ENCODE measurements at regions not wholly inside any gene's neighbourhood (a gene's known extent, or its start where the extent isn't known, plus 50 kb on each side); places are given as distances from the start of the nearest gene placed in this dataset.
"Not testable (repeated sequence)": the region's sequence is repeated elsewhere in the genome, so short reads cannot be mapped to it uniquely, and the experiment has no call there.

DNA sequence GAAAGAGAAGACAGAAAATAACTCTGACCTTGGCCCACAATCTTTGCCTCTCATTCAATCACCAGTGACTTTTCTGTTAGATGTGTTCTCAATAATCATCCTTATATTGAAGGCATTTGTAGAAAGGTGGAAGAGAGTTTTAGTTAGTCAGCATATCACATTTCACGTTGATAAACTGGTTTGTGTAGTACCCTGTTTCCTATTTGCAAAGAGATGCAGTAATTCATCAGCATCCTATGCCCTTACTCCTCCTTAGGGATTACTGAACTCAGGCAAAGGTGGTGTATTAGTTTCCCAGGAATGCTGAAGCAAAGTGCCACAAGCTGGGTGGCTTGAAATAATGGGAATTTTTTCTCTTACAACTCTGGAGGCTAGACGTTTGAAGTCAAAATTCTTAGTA is 145.0 kb downstream of the SPP2 start:
- no peak for DNase-seq (ENCODE audit: low read depth, low spot score)

DNA sequence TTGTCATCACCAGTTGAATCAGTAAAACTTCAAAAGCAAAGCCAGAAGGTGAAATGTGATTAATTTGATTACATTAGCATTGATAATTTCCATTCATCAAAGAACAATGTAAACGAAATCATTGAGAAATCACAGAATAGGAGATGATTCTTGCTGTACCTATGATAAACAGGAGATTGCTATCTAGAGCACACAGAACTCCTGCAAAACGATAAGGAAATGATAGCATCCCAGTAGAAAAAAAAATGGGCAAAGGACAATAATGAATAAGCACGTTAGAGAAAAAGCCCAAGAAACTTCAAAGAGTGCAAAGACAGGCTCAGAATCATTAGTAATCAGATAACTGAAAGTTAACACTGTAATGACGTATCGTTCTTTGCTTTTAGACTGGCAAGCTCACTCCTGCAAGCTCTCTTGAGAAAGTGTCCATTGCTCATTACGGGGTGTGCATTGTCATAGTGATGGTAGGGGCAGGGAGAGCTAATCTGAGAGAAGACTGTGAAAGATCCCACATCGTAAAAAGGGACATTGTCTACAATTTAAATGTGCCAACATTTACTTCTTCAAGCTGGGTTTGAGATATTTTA is 143.6 kb downstream of the SPP2 start:
- no peak for DNase-seq (ENCODE audit: low read depth, low spot score)

DNA sequence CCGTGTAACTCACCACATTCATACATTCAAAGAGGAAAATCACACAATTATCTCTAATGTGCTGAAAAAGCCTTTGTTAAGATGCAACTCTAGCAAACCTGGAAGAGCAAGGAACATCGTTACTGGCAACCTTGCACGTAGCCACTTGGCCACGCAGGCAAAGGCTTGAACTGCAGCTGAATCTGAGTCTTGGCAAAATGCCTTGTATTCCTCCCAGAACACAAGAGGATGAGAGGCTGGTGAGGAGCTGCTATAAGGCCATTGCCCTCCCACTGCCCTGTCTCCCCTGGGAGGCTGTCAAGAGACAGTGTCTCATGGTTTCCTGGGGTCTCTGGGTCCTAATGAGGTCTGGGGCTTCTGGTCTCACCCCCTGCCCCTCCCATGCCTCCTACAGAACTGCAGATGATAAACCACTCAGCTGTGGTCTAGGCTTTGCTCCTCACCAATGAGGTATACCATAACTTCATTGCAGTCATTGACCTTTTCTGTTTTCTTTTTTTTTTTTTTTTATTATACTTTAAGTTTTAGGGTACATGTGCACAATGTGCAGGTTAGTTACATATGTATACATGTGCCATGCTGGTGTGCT is 141.4 kb downstream of the SPP2 start:
- DNase-seq (ENCODE audit: low read depth, low spot score) = no peak

DNA sequence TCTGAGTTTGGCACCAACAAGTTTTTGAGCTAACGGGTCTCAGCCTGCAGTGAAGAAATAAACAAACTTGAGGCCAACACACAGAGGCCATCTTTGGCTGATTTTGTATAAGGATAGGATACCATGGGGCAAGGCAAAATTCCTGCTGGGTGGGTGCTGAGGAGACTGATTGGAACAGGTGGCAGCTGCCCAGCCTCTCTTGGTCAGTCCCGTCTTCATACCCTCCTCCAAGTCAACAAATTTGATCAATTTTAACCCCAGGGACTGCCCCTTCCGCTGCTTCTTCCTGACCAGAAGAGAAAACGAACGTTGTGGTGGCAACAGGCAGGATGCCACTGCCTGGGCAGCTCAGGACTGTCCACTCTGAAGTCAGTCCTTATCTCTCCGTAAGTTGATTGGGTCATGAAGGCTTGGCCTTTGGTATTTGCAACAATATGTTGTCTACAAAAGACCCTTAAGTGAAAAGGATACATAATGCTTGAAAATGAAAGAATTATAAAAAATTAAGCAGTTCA is 139.3 kb downstream of the SPP2 start:
- DNase-seq (ENCODE audit: low read depth, low spot score) = no peak

DNA sequence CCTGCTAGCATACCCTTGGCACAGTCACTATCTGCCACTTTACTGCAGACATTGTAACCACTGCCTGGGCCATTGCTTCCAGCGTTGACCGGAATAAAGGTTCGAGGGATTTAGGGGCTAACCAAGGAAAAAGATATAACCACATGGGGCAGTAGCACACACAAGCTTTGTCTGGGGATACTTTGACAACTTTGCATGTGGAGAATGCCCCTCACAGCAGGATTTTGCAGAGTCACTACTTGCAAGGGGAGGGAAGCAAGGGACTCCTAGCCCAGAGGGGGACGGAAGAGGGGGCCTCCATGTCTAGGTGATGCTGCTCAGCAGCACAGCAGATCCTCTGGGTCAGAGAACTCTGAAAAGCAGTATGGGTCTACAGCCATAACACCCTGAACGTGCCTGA is 138.7 kb downstream of the SPP2 start:
- DNase-seq (ENCODE audit: low read depth, low spot score) = peak; percentile 40

DNA sequence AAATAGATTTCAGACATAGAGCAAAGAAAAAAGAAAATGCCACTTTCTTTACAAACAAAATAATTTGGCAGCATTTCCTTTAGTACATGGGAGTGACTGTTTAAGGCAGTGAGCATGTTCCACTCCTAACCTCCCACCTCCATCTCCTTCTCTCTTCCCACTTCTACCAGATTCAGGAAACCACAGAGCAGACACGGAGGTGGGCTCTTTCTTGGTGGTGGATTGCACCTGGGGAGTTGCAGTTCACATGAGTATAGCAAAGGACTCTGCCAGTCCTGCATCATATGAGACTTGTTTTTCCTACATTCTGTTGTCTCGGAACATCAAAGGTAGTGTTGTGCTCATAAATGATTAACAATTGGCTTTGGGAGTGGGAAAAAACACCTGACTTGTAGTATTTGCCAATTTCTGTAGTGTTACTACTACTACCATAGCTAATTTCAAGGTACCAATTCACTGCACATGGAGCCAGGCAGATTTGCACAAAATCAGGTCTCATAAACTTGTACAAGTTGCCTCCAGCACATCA is 137.2 kb downstream of the SPP2 start:
- DNase-seq (ENCODE audit: low read depth, low spot score) = no peak

DNA sequence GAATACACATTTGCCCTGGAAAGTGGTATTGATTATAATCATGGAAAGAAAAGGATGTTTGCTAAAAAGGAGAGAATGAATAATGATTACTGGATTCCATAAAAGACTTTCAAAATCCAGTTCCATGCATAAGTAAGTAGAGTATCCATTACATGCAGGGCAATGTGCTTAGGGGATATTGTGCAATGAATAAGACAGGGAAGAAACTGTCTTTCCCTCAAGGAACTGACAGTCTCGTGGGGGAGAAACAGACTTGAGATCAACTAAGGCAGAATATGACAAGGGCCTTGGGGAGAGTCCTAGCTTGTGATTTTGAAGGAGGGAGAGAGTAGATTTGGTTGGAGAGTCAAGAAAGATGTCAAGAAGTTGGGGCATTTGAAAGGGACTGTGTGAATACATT is 130.6 kb downstream of the SPP2 start:
- DNase-seq (ENCODE audit: low read depth, low spot score) = no peak

DNA sequence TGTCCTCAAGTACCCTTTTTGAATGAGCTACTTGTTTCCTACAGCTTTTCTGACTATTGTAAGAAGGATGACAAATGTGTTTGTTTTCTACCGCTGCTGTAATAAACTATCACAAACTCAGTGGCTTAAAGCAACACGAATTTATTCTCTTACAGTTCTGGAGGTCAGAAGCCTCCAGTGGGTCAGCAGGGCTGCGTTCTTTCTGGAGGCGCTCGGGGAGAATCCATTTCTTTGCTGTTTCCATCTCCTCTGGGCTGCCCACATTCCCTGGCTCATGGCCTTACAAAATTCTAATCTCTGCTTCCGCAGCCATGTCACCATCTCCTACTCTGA is 128.5 kb downstream of the SPP2 start:
- DNase-seq (ENCODE audit: low read depth, low spot score) = no peak

DNA sequence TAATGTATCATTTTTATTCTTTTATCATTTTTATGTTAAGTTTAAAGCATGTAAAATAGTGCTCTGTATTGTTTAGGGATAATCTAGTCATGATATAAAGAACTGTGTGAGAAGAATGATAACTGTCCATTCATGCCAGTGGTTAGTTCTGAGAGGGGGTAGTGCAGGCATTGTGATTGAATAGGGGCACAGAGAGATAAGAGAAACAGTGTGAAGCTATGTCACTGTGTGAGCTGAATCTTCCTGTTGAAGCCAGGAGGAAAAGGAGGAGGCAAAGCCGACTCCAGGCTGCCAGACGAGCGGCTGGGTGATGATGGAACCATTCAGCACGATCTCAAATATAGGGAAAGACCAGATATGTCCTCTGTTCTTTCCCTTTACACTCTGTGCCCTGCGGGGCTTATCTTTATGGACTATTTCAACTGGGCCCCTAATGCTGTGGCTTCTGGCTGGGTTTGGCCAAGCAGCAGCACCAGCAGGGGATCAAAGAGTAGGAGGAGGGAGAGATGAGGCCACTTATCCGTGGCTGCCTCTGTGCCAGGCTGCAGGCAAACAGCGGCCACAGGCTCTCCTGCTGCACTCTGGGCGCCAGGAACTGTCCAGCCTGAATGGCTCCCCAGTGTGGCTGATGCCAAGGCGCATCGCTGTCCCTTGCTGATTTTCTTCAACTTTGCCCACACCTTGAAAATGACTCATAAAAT is 128.0 kb downstream of the SPP2 start:
- DNase-seq (ENCODE audit: low read depth, low spot score) = no peak

DNA sequence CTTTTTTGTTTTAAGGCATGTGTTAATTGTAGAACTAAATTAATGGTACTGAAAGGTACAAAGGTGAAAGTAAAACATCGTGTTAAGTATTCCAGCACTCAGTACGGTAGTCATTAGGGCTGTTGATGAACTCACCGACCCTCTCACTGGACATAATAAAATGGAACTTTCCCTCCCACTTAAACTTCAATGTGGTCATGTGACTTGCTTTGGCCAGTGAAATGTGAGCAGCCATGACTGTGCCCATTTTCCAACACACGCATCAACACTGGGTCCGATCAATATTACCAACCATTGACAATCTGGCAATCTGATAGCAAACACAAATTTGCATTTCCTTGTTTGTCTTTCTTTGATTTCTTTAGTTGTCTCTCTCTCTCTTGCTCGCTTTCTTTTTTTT is 125.1 kb downstream of the SPP2 start:
- no peak for DNase-seq (ENCODE audit: low read depth, low spot score)

DNA sequence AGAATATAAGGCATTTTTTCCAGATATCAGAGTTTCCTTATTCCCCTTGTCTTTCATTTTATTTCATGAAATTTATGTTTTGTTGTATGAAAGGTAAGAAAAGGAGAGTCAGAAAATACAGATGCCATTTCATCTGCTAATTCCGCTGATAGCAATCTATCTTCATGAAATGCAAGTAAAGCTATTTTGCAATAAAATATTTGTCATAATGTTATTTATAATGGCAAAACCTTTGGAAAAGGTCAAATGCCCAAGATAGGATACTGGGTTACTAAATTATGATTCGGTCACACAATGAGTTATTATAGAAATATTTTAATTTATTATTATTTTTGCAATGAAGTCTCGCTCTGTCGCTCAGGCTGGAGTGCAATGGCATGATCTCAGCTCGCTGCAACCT is 124.2 kb downstream of the SPP2 start:
- DNase-seq (ENCODE audit: low read depth, low spot score) = no peak

DNA sequence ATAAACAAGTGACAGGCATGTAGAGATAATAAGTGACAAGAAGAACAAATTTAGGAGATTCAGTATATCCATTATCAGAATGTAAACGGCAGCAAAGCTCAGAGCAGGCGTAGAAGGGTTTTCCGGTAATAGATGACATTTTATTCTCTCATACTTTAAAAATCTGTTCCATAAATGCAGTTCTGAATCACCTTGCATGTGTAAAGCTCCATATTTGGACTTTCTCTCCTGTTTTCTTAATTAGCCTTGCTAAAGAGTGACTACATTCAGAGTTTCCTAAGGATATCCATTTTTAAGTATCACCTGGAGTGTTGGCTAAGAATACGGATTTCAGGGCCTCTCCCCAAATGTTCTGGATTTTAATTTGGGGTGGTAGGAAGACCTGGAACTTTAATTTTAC is 122.0 kb downstream of the SPP2 start:
- no peak for DNase-seq (ENCODE audit: low read depth, low spot score)

DNA sequence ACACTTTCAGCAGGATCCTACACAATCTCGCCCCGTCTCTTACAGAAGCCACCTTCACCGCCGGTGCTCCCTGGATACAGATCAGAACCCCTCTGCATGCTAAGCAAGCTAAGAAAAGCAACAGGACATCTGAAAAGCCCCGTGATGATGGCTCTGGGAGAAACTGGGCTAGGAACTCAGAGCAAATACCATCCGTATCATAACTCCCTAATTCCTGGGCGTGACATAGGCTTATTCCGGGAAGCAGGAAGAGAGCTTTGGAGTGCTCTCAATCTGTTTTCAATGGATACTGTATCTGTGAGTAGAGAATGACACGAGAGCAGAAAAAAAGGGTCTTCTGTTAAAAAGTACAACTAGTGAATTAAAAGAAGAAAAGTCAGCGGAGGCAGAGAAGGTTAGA is 121.6 kb downstream of the SPP2 start:
- DNase-seq (ENCODE audit: low read depth, low spot score) = no peak

DNA sequence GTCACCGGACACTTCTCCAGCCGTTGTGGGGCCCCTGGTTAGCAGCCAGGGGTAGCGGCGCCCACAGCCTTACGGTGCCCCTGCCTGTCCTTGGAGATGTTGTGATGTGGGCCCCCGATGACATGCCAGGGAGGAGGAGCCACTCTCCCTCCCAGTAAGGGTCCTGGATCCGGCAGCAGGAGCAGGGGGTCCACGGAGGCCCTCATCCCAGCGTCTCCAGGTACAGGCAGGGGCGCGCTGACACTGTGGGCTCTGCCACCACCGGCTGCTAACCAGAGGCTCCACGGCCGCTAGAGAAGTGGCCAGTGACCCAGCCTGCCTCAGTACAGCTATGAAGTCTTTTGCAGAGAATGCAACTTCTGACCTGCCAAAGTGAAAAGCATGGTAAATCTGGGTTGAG is 121.2 kb downstream of the SPP2 start:
- DNase-seq (ENCODE audit: low read depth, low spot score) = no peak

DNA sequence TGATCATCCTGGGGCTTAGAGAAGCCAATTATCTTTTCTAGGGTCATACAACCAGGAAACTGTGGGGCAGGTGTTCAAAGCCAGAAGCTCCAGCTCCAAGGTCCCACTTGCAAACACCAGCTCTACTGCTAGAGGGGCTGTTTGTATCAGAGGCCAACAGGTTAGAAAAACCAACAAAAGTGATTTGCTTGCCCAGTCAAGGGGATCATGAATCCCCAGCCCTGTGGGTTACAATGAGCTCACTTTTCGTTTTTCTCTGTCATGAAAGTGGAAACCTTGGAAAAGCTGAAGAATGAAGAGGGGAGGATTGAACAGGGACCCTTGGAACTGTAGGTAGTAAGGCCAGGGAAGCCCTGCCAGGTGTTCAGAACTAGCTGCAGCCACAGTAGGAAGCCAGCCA is 119.2 kb downstream of the SPP2 start:
- no peak for DNase-seq (ENCODE audit: low read depth, low spot score)

DNA sequence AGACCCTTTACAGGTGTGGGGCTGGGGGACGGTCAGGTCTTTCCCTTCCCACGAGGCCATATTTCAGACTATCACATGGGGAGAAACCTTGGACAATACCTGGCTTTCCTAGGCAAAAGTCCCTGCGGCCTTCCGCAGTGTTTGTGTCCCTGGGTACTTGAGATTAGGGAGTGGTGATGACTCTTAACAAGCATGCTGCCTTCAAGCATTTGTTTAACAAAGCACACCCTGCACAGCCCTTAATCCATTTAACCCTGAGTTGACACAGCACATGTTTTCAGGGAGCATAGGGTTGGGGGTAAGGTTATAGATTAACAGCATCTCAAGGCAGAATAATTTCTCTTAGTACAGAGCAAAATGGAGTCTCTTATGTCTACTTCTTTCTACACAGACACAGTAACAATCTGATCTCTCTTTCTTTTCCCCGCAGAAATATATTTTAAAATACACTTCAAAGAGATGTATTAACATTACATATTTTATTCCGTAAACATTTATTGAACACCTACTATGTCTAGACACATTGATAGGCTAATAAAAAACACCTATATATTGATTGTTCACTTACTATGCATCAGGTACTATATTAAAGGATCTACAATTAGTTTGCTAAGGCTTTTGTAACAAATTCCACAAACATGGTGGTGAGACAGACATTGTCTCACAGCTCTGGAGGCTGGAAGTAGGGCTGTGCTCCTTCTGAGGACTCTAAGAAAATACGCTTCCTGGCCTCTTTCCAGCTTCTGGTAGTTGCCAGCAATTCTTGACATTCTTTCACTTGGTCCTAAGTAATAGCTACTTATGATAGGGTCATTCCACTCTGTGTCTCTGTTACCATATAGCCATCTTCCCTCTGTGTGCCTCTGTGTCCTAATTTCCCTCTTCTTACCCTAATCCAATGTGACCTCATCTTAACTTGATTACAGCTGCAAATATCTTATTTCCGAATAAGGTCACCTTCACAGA is 118.4 kb downstream of the SPP2 start:
- DNase-seq (ENCODE audit: low read depth, low spot score) = not testable (repeated sequence)

DNA sequence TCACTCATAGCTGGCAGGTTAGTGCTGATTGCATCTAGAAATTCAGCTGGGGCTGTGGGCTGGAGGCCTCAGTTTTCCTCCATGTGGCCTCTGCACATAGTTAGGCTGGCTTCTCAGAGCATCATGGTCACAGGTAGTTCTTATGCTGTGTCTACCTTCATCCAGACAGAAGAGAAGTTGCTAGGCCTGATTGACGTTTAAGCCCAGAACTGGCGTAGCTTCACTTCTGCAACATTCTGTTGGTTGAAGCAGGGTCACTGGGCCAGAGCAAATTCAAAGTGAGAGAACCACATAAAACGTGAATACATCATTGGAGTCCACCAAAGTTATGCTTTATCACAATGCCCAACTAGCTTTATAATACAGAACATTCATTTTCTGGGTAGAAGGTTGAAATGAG is 116.0 kb downstream of the SPP2 start:
- DNase-seq (ENCODE audit: low read depth, low spot score) = no peak

DNA sequence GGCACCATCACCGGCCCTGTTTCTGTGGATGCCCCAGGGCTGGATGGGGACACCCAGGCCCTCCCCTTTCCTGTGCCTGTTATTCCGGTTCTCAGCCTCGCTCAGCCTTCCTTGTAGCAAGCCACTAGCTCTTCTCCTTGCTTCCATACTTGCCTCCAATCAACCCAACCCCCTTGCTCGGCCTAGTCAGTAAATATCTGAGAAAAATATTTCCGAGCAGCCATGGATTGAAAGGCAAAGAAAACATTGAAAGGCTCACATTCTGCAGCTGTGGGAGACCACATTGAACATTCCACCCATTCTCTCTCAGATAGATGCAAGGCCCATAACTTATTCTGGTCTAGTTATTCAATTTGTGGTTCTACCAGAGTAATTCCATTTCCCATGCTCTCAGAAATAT is 114.9 kb downstream of the SPP2 start:
- DNase-seq (ENCODE audit: low read depth, low spot score) = no peak

DNA sequence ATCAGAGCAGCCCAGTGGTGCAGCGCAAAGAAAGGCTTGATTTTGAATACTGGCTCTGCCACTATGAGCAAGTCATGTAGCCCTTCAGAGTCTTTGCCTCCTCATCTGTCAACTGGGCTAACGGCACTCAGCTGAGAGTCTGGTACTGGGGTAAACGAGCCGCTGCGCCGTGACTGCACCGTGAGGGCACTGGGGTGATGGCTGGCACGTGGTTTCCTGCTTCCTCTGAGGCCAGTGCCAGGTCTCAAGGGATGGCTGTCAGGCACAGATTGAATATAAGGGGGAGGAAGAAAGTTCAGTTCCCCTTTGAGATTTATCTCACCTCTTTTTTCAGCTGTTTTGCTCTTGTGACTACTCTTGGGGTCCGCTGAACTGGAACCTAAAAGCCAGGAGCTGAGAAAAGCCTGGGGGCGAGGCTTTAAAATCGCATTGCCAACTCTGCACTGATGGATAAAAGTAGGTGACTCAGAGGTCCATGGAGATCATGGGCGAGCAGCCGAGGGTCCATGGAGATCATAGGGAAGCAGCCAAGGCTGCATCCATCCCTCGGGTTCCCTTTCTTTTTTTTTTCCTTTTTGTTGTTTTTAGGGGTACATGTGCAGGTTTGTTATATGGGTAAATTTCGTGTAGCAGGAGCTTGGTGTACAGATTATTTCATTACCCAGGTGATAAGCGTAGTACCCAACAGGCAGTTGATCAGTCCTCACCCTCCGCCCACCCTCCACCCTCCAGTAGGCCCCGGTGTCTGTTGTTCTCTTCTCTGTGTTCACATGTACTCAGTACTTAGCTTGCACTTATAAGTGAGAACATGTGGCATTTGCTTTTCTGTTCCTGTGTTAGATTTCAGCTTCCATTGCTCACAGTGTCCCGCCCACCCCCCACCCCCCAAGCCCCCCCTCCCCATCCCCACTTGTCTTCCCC is 114.3 kb downstream of the SPP2 start:
- DNase-seq (ENCODE audit: low read depth, low spot score) = no peak

DNA sequence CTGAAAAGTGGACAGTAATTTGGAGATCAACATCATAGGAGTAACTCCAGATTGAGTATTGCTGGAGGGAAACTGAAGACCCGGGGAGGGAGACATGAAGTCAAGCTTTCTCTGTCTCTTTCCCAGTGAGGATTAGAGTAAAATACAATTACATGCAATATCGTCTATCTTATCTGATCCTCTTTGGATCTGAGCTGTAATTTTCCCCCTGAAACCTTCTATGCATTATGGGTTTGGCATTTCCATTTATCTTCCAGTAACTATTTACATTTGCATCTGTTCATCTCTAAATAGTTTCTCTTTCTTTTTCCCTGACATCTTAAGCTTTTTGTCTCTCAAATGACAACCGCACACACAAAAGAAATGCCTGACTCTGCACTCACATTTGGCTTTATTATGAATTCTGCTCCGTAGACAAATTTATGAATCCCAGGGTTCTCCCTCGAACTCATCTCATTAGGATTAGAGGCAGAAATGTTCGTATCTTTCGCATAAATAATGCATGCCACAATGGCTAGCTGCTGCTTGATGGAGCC is 113.1 kb downstream of the SPP2 start:
- no peak for DNase-seq (ENCODE audit: low read depth, low spot score)

DNA sequence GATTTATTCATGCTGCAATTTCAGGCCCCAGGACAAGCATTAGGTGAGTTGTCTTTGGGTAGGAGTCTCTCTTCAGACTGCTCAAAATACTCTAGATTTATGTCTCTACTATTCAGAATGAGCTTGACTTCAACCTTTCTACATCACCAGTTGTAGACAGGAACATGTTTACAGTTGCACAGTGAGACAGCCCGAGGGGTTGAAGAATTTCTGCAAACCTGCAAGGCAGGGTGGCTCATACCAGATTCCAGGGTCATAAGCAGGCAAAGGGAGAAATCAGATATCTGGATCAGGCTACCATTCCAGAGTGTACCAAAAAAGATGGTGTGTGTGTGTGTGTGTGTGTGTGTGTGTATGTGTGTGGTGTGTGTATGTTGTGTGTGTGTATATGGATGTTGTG is 112.4 kb downstream of the SPP2 start:
- no peak for DNase-seq (ENCODE audit: low read depth, low spot score)
